ENCODE measurements at regions not wholly inside any gene's neighbourhood (a gene's known extent, or its start where the extent isn't known, plus 50 kb on each side); places are given as distances from the start of the nearest gene placed in this dataset.
"Not testable (repeated sequence)": the region's sequence is repeated elsewhere in the genome, so short reads cannot be mapped to it uniquely, and the experiment has no call there.

DNA sequence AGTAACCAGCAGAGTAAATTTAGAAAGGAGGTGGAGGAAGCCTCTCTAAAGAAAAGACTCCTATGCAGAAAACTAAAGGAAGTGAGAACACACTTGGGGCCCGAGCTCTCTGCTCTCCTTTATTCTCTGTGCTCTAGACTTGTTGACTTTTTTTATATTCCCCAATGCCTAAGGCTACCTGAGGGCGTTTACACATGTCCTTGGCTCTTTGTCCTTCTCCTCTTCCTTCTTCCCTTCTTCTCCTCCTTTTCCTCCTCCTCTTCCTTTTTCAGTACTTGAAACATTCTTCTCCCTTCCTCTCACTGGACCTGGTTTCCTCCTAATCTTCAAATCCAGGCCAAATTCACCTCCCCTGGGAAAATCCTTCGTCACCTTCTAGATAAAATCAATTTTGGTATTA is 256.4 kb upstream of the TRPC7 start:
- DNase-seq: no peak

DNA sequence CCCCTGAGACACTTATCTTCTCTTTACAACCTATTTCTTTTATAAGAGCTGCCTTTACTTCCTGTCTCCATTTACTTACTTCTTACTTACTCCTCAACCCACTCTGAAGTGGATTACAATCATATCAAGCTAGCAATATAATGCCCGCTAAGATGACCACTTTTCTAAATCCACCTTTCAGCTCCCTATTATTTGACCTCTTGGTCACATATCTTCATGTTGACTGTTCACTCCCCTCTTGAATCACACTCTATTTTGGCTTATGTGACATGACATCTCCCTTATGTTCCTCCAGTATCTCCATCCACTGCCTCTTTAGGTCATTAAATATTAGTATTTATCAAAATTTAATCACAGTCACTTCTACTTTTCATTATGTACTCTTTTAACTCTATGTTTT is 255.3 kb upstream of the TRPC7 start:
- no peak for DNase-seq

DNA sequence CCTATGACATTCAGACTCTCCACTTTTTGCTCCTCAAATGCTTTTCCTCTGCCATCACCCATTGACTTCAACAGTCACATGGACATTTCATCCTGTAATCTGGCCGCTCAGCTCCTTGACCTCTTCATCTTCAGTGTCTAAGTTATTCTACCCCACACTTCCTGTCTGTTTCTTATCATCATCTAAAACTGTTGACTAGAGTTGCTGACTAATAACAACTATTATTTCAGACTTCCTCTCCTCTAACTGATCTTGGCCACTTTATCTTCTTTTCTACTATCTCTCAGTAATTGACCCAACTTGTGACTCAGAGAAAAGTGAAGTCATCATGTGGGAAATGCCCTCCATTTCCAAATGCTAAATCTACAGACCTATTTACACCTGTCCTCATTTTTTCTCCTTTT is 254.7 kb upstream of the TRPC7 start:
- no peak for DNase-seq

DNA sequence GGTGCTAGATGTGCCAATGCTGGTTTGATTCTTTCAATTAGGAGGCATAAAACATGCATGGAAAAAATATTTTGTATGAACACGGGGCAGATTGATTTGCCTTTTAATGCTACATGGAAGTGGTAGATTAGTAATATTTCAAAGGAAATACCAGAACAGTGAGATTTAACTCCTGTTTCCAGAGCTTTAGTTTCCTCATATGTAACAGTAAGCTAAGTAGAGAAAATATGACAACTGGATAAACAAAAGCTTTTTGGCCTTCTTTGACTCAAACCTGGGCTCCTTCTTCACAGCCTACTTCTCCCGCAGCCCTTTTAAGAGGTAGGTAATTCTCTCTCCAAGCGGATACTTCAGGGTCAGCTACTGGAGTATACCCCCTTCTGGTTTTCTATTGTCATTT is 254.2 kb upstream of the TRPC7 start:
- no peak for DNase-seq

DNA sequence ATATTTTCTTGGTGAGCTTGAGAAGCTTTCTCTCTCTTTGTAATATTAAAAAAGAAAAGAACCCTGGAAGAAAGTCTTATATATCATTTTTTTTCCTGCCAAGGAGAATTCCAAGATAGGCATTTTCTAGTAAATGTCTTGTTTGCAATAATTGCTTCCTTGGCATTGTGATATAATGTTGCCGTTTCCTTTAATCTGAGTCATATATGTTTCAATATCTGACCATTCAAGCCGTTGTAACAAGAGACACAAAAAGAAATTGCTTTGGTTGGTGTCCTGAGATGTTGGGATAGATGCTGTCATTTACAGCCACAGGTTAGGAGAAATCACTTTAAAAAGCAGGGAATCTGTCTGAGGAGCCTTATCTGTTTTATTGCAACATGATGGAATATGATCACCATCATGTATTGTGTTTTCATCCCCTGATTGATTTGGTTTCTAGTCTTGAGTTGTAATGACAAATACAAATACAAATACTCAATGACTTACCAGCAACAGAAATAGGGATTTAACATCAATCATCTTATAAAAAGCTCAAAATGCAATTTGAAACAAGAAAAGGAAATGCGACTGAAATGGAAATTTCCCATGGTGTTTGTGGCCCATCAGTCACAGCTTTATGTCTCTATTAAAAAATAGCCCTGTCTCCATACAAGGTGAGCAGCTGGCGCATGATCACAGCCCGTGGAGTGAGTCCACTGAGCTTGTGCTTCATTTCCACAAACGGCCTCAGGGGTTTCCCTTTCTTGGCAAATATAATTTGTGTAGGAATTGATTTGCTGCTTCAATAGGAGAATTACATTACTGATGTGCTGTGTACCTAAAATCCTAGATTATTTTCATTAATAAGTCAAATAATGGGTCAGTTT is 250.1 kb upstream of the TRPC7 start:
- no peak for DNase-seq

DNA sequence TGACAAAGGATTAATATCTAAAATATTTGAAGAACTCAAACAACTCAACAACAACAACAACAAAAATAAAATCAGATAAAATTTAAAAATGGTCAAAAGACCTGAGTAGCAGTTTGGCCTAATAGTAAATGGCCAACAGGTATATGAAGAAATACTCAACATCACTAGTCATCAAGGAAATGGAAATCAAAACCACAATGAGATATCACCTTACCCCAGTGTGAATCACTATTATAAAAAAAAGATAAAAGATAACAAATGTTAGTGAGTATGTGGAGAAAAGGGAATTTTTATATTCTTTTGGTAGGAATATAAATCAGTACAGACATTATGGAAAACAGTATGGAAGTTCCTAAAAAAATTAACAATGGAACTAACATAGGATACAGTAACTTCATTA is 247.9 kb upstream of the TRPC7 start:
- DNase-seq: no peak

DNA sequence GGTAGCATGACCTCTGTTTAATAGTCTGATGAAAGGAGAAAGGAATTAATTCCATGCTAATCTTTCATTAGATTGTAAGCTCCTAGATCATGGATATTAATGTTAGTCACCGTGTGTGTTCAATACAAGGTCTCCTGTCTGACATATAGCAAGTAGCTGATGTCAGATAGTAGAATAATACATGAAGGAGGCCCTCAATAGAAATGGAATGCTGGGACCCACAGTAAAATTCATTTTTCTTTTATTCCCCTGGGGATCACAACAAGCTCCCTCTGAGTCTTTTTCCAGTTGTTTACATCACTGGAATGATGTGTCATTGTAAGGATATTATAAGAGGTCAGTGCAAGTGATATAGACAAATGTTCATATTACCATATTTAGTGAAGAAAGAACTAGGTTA is 240.3 kb upstream of the TRPC7 start:
- peak in 1 of 3 donors; percentile 1 for DNase-seq

DNA sequence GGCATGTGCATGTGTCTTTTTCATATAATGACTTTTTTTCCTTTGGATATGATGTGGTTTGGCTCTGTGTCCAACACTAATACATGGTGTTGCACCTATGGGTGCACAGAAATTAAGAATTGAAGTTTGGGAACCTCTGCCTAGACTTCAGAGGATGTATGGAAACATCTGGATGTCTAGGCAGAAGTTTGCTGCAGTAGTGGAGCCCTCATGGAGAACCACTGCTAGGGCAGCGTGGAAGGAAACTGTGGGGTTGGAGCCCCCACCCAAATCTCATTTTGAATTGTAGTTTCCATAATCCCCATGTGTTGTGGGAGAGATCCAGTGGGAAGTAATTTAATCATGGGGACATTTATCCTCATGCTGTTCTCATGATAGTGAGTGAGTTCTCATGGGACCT is 235.0 kb upstream of the TRPC7 start:
- no peak for DNase-seq

DNA sequence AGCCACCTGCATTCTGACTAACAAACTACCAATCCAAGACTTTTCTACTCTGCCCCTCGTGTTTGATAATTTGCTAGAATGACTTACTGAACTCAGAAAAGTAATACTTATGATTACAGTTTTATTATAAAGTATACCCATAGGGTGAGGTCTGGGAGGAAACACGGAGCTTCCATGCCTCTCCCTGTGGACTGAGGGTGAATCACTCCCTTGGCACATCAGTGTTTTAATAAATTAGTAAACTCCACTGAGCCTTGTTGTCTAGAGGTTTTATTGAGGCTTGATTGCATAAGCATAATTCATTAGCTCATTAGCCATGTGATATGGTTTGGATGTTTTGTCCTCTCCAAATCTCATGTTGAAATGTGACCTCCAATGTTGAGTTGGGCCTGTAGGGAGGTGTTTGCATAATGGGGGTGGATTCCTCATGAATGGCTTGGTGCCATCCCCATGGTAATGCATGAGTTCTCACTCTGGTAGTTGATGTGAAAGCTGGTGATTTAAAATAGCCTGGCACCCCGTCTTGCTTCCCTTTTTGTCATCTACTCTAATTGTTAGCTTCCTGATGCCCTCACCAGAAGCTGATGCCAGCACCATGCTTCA is 233.6 kb upstream of the TRPC7 start:
- no peak for DNase-seq

DNA sequence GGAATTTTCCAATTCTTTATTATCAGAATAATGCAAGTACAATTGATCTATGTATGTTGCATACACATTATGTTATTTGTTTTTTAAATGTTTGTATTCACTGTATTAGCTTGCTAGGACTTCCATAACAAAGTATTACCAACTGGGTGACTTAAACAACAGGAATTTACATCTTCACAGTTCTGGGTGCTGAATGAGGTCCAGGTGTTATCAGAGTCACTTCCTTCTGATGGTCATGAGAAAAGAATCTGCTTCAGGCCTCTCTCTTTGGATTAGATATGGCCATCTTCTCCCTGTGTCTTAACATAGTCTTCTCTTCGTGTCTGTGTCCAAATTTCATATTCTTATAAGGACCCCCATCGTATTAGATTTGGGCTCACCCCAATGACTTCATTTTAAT is 229.1 kb upstream of the TRPC7 start:
- no peak for DNase-seq

DNA sequence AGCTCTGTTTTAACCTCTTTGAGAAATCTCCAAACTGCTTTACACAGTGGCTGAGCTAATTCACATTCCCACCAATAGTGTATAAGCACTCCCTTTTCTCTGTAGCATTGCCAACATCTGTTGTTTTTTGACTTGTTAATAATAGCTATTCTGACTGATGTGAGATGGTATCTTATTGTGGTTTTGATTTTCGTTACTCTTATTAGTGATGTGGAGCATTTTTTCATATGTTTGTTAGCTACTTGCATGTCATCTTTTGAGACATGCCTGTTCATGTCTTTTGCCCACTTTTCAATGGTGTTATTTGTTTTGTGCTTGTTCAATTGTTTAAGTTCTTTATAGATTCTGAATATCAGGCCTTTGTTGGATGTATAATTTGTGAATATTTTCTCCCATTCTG is 225.2 kb upstream of the TRPC7 start:
- no peak for DNase-seq

DNA sequence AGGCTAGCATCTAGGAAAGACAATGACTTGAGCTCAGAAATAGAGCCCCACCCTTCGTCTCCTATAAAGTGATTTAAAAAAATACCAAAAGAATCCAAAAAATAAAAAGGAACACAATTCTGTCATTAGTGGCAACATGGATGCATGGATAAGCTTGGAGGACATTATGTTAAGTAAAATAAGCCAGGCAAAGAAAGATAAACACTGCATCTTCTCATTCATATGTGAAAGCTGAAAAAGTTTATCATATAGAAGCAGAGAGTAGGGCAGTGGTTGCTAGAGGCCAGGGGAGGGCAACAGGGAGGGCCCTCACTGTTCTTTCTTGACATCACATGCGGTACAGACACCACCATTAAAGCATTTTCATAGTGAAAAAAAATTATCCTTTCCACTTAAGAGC is 220.9 kb upstream of the TRPC7 start:
- no peak for DNase-seq

DNA sequence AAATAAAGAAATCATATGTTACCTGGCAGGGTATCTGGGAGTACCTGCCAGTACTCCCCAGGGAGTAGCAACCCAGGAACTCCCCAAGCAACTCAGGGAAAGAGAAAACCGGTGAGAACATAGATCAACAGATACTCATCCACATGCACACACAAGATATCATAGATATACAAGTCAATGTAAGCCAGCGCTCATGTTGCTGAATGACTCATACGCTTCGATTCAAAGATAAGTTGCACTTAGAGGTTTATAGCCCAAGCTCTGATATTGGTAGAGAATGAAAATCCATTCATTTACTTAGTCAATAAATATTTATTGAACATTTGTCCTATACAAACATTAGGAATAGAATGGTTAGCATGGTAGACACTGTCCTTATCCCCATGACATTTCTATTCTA is 219.1 kb upstream of the TRPC7 start:
- DNase-seq: no peak

DNA sequence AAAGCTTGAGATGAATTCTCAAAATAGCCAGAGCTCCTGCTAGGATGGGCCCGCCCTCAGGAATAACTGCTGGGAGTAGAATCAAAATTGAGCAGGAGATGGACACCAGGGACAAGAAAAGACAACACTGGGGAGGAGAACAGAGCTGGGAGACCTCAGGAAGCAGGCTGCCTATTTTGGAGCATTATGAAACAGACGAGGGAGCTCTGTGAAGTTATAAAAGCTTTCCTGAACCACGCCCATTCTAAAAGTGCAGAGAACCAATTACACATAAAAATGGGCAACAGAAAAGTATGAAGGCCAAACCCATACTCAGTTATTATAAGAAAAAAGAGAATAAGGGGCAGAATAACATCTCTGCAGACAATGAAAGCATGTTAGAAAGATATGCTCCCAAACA is 213.9 kb upstream of the TRPC7 start:
- DNase-seq: no peak

DNA sequence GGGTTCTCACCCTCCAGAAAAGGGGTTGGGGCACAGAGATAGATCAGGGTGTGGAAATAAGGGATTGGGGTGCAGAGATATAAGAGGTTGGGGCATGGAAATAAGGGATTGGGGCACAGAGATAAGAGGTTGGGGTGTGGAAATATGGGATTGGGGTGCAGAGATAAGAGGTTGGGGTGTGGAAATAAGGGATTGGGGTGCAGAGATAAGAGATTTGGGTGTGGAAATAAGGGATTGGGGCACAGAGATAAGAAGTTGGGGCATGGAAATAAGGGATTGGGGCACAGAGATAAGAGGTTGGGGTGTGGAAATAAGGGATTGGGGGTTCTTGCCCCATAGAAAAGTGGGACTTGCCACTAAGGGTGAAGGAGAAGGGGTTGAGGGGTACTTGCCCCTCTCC is 204.5 kb upstream of the TRPC7 start:
- not testable (repeated sequence) for DNase-seq

DNA sequence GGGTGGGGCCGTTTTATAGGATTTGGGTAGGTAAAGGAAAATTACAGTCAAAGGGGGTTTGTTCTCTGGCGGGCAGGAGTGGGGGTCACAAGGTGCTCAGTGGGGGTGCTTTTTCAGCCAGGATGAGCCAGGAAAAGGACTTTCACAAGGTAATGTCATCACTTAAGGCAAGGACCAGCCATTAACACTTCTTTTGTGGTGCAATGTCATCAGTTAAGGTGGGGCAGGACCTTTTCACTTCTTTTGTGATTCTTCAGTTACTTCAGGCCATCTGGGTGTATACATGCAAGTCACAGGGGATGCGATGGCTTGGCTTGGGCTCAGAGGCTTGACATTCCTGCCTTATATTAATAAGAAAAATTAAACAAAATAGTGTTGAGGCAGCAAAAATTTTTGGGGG is 200.1 kb upstream of the TRPC7 start:
- DNase-seq: not testable (repeated sequence)

DNA sequence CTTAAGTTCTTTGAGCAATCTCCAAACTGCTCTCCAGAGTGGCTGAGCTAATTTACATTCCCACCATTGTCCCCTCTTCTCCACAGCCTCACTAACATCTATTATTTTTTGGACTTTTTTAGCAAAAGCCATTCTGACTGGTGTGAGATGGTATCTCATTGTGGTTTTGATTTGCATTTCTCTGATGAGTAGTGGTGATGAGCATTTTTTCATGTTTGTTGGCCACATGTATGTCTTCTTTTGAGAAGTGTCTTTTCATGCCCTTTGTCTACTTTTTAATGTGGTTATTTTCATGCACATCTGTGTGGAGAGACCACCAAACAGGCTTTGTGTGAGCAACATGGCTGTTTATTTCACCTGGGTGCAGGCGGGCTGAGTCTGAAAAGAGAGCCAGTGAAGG is 199.7 kb upstream of the TRPC7 start:
- DNase-seq: not testable (repeated sequence)

DNA sequence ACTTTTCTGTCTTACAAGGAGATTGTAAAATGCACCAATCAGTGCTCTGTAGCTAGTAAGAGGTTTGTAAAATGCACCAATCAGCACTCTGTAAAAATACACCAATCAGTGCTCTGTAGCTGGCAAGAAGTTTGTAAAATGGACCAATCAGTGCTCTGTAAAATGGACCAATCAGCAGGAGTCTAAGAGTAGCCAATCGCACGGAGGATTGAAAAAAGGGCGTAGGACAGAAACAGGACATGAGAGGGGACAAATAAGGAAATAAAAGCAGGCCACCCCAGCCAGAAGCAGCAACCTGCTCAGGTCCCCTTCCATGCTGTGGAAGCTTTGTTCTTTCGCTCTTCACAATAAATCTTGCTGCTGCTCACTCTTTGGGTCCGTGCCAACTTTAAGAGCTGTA is 199.1 kb upstream of the TRPC7 start:
- DNase-seq: not testable (repeated sequence)

DNA sequence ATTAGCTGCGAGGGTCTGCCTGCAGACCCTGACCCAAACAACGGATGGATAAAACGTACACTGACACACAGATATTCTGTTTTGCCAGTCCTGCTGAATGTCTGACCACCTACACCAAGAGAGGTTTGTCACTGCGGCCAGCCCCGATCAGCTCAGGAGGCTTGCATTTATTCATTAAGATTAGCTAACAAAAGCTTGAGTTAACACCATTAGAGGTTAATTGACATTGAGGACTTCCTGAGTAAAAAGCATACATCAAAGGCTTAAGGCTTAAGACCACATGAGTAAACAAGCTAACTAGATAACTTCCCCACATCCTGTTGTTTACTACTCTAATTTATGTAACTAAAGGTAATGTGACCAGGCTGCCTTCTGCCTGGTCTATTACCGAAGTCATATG is 198.1 kb upstream of the TRPC7 start:
- DNase-seq: no peak

DNA sequence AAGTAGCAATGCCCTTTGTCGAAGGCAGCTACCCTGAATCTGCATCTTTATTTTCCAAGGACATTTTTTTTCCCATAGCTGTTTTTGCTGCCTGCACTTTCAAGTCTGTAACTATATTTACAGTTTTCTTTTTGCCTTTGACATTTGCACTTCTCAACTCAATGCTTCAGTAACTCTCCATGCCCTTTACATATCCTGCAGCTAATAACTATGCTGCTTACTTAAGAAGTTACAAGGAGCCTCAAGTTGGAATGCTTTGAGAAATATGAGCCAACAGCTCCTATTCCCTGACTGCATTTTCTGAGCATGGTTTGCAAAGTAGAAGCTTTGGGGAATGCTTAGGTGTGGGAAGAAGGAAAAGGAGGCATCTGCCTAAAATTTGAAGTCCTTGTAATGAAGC is 194.8 kb upstream of the TRPC7 start:
- DNase-seq: no peak

DNA sequence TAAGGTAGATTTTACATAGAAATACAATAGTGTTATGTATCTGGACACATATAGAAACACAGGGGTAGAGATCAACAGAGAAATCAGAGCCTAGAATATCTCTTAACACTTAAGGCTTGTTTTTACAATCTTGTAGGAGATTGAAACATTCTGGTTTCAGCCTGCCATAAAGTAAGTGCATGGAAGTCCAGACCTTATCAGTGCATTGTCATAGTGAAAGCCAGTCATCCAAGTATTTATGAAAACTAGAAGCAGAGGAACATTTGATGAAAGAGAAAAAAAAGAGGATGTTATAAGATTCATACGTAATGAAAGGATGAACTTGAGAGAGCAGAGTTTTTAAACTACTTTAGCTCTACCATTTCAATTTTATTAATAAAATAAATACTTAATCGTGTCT is 194.3 kb upstream of the TRPC7 start:
- DNase-seq: no peak

DNA sequence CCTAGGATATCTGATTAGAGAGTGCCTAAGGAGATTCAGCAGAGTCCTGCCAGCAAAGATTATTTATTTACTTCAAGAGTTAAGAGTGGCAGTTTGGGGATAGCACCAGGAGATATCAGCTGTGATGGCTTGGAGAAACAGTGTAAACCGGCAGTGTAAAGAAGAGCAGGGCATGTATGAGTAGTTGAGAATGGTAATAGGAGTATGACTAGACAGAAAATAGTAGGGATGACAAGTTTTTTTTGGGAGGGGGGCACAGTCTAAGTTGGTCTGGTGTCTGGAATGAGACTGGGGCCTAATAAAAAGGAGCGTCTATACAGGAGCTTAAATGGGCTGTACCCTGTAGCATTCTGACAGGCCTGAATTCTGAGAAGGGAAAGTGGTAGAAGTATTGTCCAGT is 181.8 kb upstream of the TRPC7 start:
- DNase-seq: not testable (repeated sequence)

DNA sequence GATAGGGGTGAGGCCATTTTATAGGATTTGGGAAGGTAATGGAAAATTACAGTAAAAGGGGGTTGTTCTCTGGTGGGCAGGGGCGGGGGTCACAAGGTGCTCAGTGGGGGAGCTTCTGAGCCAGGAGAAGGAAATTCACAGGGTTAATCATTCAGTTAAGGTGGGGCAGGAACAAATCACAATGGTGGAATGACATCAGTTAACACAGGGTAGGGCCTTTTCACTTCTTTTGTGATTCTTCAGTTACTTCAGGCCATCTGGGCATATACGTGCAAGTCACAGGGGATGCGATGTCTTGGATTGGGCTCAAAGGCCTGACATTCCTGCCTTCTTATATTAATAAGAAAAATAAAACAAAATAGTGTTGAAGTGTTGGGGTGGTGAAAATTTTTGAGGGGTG is 181.1 kb upstream of the TRPC7 start:
- not testable (repeated sequence) for DNase-seq

DNA sequence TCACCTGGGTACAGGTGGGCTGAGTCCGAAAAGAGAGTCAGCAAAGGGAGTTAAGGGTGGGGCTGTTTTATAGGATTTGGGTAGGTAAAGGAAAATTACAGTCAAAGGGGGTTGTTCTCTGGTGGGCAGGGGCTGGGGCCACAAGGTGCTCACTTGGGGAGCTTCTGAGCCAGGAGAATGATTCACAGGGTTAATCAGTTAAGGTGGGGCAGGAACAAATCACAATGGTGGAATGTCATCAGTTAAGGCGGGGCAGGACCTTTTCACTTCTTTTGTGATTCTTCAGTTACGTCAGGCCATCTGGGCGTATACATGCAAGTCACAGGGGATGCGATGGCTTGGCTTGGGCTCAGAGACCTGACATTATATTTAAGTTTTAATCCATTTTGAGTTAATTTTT is 179.7 kb upstream of the TRPC7 start:
- not testable (repeated sequence) for DNase-seq

All from muscle of back (tissue), 3 donors.